GM13976 (cell line): ENCODE measurements at regions not wholly inside any gene's neighbourhood (a gene's known extent, or its start where the extent isn't known, plus 50 kb on each side); places are given as distances from the start of the nearest gene placed in this dataset.

Experiments used
- DNase-seq: peaks from one replicate; pipeline ENCODE4 v3.0.0; 2012; ENCODE audit warnings: low spot score
- CTCF ChIP-seq: IDR thresholded peaks from 2 replicates; pipeline ENCODE4 v1.5.1; 2012; ENCODE audit warnings: borderline replicate concordance, mild to moderate bottlenecking; ENCODE audit not compliant: insufficient read depth; ENCODE audit errors: extremely low read depth, missing control alignments, control extremely low read depth
- in situ Hi-C: fragments of 300-500 bp; cut with MboI; formaldehyde crosslinking; loops from one replicate; pipeline ENCODE4 v1.12.0; 2022; ENCODE audit warnings: low sequenced_read_pairs, mixed read lengths, inconsistent platforms; ENCODE audit not compliant: unreplicated experiment

GRCh38 chr3:88773766-88774165 lies 333.7 kb upstream of the EPHA3 start:
- in situ Hi-C loops = no loop called here
- no peak for DNase-seq

GRCh38 chr3:88775026-88775690 lies 332.3 kb upstream of the EPHA3 start:
- in situ Hi-C loops = no loop called here
- no peak for DNase-seq
- no peak for TF ChIP-seq CTCF

More at GRCh38 chr3:88773766-88774165, 333.7 kb upstream of the EPHA3 start:
- TF ChIP-seq CTCF = no peak

GRCh38 chr3:88779482-88779881 lies 327.9 kb upstream of the EPHA3 start:
- no peak for DNase-seq
- TF ChIP-seq CTCF = no peak
- in situ Hi-C loops = no loop called here

GRCh38 chr3:88784925-88785324 lies 322.5 kb upstream of the EPHA3 start:
- no peak for TF ChIP-seq CTCF
- in situ Hi-C loops = no loop called here
- no peak for DNase-seq

- DNase-seq = no peak
- no peak for TF ChIP-seq CTCF
- in situ Hi-C loops = no loop called here
Observed at GRCh38 chr3:88785841-88786240, 321.6 kb upstream of the EPHA3 start.

GRCh38 chr3:88795503-88795902 lies 311.9 kb upstream of the EPHA3 start:
- in situ Hi-C loops = no loop called here
- TF ChIP-seq CTCF = no peak
- DNase-seq = no peak
